GM12892 (cell line): ENCODE measurements at regions not wholly inside any gene's neighbourhood (a gene's known extent, or its start where the extent isn't known, plus 50 kb on each side); places are given as distances from the start of the nearest gene placed in this dataset.

Source experiments
- POLR2A ChIP-seq: IDR thresholded peaks from 2 replicates; pipeline ENCODE4 v1.6.1; 2011; ENCODE audit warnings: low read depth, low read length, control low read depth
- POLR2AphosphoS5 ChIP-seq: IDR thresholded peaks from 2 replicates; pipeline ENCODE4 v1.6.1; 2011; ENCODE audit warnings: low read depth, low read length, control low read depth

- TF ChIP-seq POLR2AphosphoS5 (no peak), POLR2A (no peak)
Observed at GRCh38 chr7:88398459-88398858, 91.8 kb upstream of the STEAP4 start.
